AG04450 (cell line): ENCODE measurements at regions not wholly inside any gene's neighbourhood (a gene's known extent, or its start where the extent isn't known, plus 50 kb on each side); places are given as distances from the start of the nearest gene placed in this dataset.

Source experiments
- CTCF ChIA-PET: fragments of 300-600, 350-600 bp; formaldehyde crosslinking; extraction: SDS; loops from one replicate; lab custom pipeline; 2022; ENCODE audit warnings: antibody characterized with exemption, inconsistent platforms; lab: Charles Lee
- POLR2A ChIA-PET: fragments of 350-600 bp; formaldehyde crosslinking; extraction: SDS; loops from one replicate; lab custom pipeline; 2021; ENCODE audit warnings: antibody characterized with exemption, inconsistent platforms; lab: Yijun Ruan, JAX
- DNase-seq: peaks from one replicate; pipeline ENCODE4 v3.0.0-alpha.2; 2011; ENCODE audit warnings: low read depth, low spot score
- H3K27ac ChIP-seq: one replicate; pipeline ENCODE4 v1.5.1; 2012; ENCODE audit warnings: low read depth, low read length, control low read depth
- H3K27me3 ChIP-seq: one replicate; pipeline ENCODE4 v1.6.0; 2012; ENCODE audit warnings: low read length; ENCODE audit not compliant: control insufficient read depth, insufficient read depth
- H3K4me3 ChIP-seq: 2 replicates; pipeline ENCODE4 v1.5.1; 2011; ENCODE audit warnings: mild to moderate bottlenecking, low read depth, low read length, control low read depth
- H3K9me3 ChIP-seq: 2 replicates; pipeline ENCODE4 v1.5.1; 2012; ENCODE audit warnings: low read length; ENCODE audit not compliant: control insufficient read depth, insufficient read depth
- CTCF ChIP-seq: IDR thresholded peaks from 2 replicates; pipeline ENCODE4 v1.5.1; 2011; ENCODE audit warnings: low read depth, low read length, control low read depth, inconsistent platforms

- POLR2A ChIA-PET: interaction anchor here (1.3 to 2.0 kb wide), 2 partner anchors 9 to 43 kb away, joined by 4 to 5 read pairs; no protein-coding TSS in a partner anchor
- Histone ChIP-seq H3K27me3 (no peaks in the 10 kb centered on the region), H3K4me3 (no peak overlapping the region), H3K27ac (peak overlapping the region; percentile 47), H3K9me3 (no peaks in the 10 kb centered on the region; the same call in 1 of the 2 replicates)
- CTCF ChIA-PET: no interaction called here
- TF ChIP-seq CTCF: no peak
- DNase-seq: no peak
These were observed 97.2 kb upstream of the PDE5A start for GRCh38 chr4:119725688-119726330.

- POLR2A ChIA-PET: interaction anchor here (1.3 to 2.0 kb wide), 2 partner anchors 10 to 42 kb away, joined by 4 to 5 read pairs; no protein-coding TSS in a partner anchor
These were observed 96.4 kb upstream of the PDE5A start for GRCh38 chr4:119725011-119725410.

GRCh38 chr4:119722670-119723069 is 94.1 kb upstream of the PDE5A start:
- Histone ChIP-seq H3K27ac (no peak overlapping the region), H3K9me3 (no peaks in the 10 kb centered on the region), H3K27me3 (no peaks in the 10 kb centered on the region), H3K4me3 (no peak overlapping the region)
- no peak for DNase-seq
- POLR2A ChIA-PET: no interaction called here
- CTCF ChIA-PET: no interaction called here
- no peak for TF ChIP-seq CTCF

More at GRCh38 chr4:119725011-119725410, 96.4 kb upstream of the PDE5A start:
- Histone ChIP-seq H3K27ac (no peak overlapping the region), H3K27me3 (no peaks in the 10 kb centered on the region), H3K4me3 (no peak overlapping the region), H3K9me3 (no peaks in the 10 kb centered on the region; the same call in 1 of the 2 replicates)
- CTCF ChIA-PET: no interaction called here
- TF ChIP-seq CTCF: no peak
- no peak for DNase-seq

- ChIA-PET POLR2A (interaction anchor here (1.2 kb wide), 1 partner anchor 93 kb away, joined by 3 read pairs; the partner anchor contains the start of gene PDE5A), CTCF (no interaction called here)
- DNase-seq: no peak
- TF ChIP-seq CTCF: no peak
- Histone ChIP-seq H3K27ac (no peak overlapping the region), H3K27me3 (no peaks in the 10 kb centered on the region), H3K4me3 (no peak overlapping the region), H3K9me3 (no peaks in the 10 kb centered on the region)
These were observed 93.3 kb upstream of the PDE5A start for GRCh38 chr4:119721878-119722277.
